KOPT-K1 (cell line): ENCODE measurements at regions not wholly inside any gene's neighbourhood (a gene's known extent, or its start where the extent isn't known, plus 50 kb on each side); places are given as distances from the start of the nearest gene placed in this dataset.

Experiments
- H3K27ac ChIP-seq: fragments of 200-600 bp; sonication (generic); 2 replicates; pipeline ENCODE4 v1.5.1; 2016; ENCODE audit warnings: antibody characterized with exemption, mild to moderate bottlenecking, low read depth, low read length; ENCODE audit not compliant: poor library complexity, severe bottlenecking
- H3K36me3 ChIP-seq: fragments of 200-600 bp; sonication (generic); 2 replicates; pipeline ENCODE4 v1.5.1; 2017; ENCODE audit warnings: antibody characterized with exemption, mild to moderate bottlenecking, low read length, moderate library complexity; ENCODE audit not compliant: insufficient read depth
- H3K9me3 ChIP-seq: fragments of 200-600 bp; sonication (generic); 2 replicates; pipeline ENCODE4 v1.5.1; 2017; ENCODE audit warnings: antibody characterized with exemption, low read length, mild to moderate bottlenecking; ENCODE audit not compliant: insufficient read depth, poor library complexity, severe bottlenecking

DNA sequence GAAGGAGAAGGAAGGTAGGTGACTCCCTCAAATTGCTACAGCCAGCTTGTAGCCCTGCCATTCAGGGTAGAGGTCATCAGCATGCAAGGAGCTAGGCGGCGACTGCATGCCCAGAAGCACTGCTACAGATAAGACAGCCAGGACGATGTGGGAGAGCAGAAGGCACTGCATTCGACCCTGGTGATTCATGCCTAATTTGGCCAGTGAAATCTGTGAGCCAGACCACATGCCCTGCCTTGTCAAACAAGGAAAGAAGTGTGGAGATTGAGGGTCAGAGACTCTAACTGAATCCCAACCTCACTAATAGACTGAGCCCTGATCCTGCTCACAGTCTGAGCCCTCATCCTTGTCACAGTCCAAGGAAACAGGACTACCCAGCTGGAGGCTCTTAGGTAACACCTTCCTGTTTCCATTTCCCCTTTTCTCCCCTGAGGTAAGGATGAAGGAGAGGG lies 86.6 kb downstream of the LINGO1 start:
- Histone ChIP-seq H3K36me3 (no peaks in the 10 kb centered on the region), H3K9me3 (no peaks in the 10 kb centered on the region), H3K27ac (no peak overlapping the region)

DNA sequence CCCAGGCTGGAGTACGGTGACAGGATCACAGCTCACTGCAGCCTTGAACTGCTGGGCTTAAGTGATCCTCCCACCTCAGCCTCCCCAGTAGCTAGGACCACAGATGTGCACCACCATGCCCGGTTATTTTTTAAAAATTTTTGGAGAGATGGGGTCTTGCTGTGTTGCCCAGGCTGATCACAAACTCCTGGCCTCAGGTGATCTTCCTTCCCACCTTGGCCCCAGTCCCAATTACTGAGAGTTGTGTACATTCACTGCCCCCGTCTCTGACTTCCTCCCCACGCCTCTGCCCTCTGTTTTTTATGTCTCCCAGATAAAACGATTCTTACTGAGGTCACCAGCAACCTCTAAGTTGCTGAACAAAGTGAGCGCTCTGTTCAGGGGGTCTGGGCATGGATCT lies 87.7 kb downstream of the LINGO1 start:
- Histone ChIP-seq H3K36me3 (no peaks in the 10 kb centered on the region), H3K9me3 (no peaks in the 10 kb centered on the region), H3K27ac (no peak overlapping the region)

DNA sequence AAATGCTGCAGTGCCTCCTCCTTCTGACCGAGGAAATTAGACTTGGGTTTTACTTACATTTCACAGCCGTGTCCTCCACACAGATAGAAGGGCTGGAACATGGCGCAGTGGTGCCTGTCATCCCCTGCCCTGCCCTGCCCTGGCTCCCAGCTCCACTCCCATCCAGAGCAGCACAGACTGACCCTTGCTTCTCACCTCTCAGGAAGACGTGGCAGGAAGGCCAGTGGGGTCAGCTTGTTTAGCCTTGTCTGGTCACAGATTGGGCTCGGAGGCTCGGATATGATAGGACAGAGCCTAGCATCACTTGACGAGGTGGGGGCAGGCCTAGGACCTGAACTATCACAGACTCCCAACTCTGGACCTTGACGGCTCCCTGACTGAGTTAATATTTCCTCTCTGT lies 88.5 kb downstream of the LINGO1 start:
- no peak overlapping the region for H3K27ac ChIP-seq
- H3K36me3 ChIP-seq, result no peaks in the 10 kb centered on the region
- no peaks in the 10 kb centered on the region for H3K9me3 ChIP-seq

- Histone ChIP-seq H3K9me3 (no peaks in the 10 kb centered on the region), H3K36me3 (no peaks in the 10 kb centered on the region), H3K27ac (peak overlapping the region; percentile 45)
These were observed 89.4 kb downstream of the LINGO1 start for GRCh38 chr15:77543159-77543882.

GRCh38 chr15:77542491-77543001 lies 90.2 kb downstream of the LINGO1 start:
- H3K36me3 ChIP-seq, result no peaks in the 10 kb centered on the region
- no peak overlapping the region for H3K27ac ChIP-seq
- H3K9me3 ChIP-seq, result no peaks in the 10 kb centered on the region

DNA sequence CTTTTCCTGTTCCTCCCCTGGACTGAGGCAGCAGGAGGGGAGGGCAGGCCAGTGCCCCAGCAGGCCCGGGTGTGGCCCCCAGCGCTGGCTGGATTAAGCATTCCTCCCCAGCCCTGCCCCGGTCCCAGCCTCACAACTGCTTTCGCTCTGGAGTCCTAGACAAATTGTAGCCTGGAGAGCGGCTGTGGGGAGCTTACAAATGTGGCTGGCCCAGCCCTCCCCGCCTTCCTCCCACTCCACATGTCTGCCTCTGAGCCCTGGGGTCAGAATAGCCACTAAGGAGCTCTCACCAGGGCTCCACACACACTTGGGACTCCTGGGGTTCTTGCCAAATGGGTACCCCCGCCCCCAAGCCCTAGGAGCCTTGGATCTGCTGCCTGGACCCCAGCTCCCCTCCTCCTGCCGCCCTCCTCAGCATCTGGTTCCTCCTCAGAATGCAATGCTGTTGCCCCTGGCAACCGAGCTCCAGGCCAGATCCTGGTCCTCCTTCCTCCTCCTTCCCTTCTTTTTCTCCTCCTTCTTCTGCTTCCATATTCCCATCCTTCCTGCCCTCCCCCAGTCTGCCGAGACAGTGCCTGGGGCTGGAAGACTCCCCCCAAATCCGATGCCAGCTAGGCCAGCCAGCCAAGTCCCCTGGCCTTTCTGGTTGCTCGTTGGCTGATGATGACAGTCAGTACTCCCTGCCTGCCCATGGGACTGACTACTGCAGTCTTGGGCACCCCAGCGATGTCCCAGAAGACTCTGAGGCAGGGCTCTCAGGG lies 91.1 kb downstream of the LINGO1 start:
- no peaks in the 10 kb centered on the region for H3K9me3 ChIP-seq
- H3K36me3 ChIP-seq, result no peaks in the 10 kb centered on the region
- no peak overlapping the region for H3K27ac ChIP-seq

DNA sequence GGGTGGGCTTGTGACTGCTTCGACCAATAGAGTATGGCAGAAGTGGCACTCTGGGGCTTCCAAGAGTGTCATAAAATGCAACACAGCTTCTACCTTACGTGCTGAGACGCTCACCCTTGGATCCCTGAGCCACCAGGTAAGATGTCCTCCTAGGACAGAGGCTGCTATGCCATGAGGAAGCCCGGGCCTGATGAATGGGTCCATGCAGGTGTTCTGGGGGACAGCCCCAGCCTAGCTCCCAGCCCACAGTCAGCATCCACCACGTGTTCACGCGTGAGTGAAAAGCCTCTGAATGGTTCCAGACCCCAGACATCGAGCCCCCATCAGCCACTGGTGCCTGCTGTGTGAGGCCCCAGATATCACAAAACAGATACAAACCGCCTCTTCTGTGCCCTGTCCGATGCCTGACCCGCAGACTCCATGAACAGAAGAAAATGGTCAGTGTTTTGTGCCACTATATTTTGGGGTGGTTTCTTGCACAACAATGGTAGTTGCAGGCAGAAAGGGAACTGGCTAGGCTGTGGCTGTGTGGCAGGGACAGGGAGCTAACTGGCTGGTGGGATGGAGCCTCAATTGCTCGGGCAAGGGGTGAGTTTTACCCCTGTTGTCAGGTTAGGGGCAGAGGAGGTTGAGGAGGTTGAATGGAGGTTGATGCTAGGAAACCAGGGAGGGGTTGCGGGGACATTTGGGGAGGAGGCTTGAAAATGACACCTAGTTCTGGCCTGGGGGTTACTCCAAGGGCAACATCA lies 92.2 kb downstream of the LINGO1 start:
- Histone ChIP-seq H3K9me3 (no peaks in the 10 kb centered on the region), H3K36me3 (no peaks in the 10 kb centered on the region), H3K27ac (no peak overlapping the region)

DNA sequence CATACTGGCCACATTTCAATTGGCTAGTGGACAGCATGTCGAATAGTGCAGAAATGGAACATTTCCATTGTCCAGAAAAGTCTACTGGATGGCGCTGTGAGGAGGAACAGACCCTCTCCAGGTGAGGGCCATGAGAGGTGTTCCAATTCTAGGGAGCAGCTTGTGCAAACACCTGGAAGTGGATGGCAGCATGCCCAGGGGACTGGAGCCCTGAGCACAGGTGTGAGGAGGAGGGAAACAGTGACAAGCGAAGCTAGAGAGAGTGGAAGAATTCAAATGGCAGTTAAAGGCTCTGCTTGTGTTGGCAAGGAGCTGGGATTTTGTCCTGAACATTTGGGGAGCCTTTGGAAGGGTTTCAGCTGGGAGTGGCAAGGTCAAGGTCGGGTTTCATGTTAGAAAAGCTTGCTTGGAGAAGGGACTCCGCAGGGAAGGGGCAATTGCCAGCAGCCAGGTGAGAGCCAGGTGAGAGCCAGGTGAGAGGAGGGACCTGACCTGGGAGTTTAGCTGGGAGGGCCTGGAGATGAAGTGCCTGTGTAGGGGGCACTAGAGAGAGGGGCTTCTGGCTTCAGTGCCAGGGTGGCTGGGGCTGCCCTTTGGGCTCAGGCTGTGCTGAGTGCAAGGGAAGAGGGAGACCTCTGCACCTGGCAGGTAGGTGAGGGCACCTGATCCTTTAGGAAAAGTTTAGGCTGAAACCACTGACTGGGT lies 93.8 kb downstream of the LINGO1 start:
- Histone ChIP-seq H3K9me3 (no peaks in the 10 kb centered on the region), H3K36me3 (no peaks in the 10 kb centered on the region), H3K27ac (no peak overlapping the region)

DNA sequence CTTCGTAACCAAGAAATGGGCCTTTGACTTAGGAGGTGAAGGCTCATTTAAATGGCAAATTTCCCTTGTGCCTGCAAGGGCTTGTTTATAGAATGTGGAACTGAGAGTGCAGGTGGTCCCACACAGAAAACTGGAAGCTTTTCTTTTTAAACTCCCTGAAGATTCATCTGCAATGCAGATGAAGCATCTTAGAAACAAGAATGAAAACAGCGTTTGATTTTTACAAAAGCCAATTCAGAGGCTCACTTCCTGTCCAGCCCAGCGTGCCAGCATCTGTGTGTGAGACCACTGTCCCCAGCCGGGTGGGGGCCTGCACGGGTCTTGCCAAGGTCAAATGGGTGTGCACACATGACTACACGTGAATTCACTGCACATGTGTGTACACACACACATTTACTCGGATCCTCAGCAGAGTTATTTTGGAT lies 94.7 kb downstream of the LINGO1 start:
- no peaks in the 10 kb centered on the region for H3K36me3 ChIP-seq
- H3K27ac ChIP-seq, result no peak overlapping the region
- no peaks in the 10 kb centered on the region for H3K9me3 ChIP-seq

- no peaks in the 10 kb centered on the region for H3K36me3 ChIP-seq
- H3K27ac ChIP-seq, result no peak overlapping the region
- no peaks in the 10 kb centered on the region for H3K9me3 ChIP-seq
These were observed 95.7 kb downstream of the LINGO1 start for GRCh38 chr15:77537006-77537405.

DNA sequence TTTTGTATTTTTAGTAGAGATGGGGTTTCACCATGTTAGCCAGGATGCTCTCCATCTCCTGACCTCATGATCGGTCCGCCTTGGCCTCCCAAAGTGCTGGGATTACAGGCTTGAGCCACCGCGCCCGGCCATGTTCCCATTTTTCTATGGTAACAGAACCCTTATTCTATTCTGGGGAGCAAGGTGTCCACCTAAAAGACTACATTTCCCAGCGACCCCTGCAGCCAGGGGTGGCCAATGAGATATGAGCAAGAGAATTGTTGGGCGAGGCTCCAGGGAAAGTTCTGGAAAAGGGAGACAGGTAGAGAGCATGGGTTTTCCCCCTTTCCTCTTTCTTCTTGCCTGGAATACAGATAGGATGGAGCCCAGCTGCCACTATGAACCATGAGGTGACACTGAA lies 96.9 kb downstream of the LINGO1 start:
- no peak overlapping the region for H3K27ac ChIP-seq
- H3K9me3 ChIP-seq, result no peaks in the 10 kb centered on the region
- H3K36me3 ChIP-seq, result no peaks in the 10 kb centered on the region
